Sigmoid colon (tissue), 4 donors: ENCODE measurements at regions not wholly inside any gene's neighbourhood (a gene's known extent, or its start where the extent isn't known, plus 50 kb on each side); places are given as distances from the start of the nearest gene placed in this dataset.

Source experiments
- EP300 ChIP-seq, 4 donors: sonication (generic); formaldehyde crosslinking; IDR thresholded peaks; one replicate each; pipeline ENCODE4 v1.6.1; 2017; ENCODE audit warnings: antibody characterized with exemption in 4 of 4
- POLR2A ChIP-seq, 2 donors: fragments of 450-650 bp; IDR thresholded peaks; one replicate each; pipeline ENCODE4 v1.6.1; 2016; ENCODE audit warnings: antibody characterized with exemption in 2 of 2, mild to moderate bottlenecking in 2 of 2, moderate library complexity in 2 of 2
- TF ChIP-seq, protein P1 (sequence below), 4 experiments: fragments of 450-650 bp in 3 of 4; fragments of 200-600 bp in 1 of 4; IDR thresholded peaks; one replicate each; pipeline ENCODE4 v1.5.1; 2016 to 2019; ENCODE audit warnings: antibody characterized with exemption in 4 of 4, mild to moderate bottlenecking in 3 of 4, moderate library complexity in 2 of 4

DNA sequence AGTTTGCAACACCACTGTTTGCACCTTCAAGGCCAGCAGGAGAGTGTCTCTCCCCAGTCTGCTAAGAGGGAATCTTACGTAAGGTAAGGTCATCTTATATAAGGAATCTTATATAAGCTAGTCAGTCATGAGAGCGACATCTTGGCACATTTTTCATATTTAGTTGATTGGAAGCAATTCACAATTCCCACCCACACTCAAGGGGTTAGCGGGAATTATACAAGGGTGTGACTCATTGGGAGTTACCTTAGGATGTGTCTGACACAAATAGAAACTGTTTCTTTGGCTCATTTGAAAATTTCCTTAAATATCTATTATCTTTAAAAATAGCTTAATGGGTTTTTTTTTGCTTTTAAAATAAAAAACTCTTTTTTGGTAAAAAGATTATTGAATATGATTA is 62.1 kb upstream of the GRPR start:
- TF ChIP-seq, protein P1, sequence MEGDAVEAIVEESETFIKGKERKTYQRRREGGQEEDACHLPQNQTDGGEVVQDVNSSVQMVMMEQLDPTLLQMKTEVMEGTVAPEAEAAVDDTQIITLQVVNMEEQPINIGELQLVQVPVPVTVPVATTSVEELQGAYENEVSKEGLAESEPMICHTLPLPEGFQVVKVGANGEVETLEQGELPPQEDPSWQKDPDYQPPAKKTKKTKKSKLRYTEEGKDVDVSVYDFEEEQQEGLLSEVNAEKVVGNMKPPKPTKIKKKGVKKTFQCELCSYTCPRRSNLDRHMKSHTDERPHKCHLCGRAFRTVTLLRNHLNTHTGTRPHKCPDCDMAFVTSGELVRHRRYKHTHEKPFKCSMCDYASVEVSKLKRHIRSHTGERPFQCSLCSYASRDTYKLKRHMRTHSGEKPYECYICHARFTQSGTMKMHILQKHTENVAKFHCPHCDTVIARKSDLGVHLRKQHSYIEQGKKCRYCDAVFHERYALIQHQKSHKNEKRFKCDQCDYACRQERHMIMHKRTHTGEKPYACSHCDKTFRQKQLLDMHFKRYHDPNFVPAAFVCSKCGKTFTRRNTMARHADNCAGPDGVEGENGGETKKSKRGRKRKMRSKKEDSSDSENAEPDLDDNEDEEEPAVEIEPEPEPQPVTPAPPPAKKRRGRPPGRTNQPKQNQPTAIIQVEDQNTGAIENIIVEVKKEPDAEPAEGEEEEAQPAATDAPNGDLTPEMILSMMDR (IDR thresholded peaks at IDR 0.05): no peak
- TF ChIP-seq POLR2A (IDR thresholded peaks at IDR 0.05) (no peak), EP300 (IDR thresholded peaks at IDR 0.05) (no peak)
